ENCODE measurements at regions not wholly inside any gene's neighbourhood (a gene's known extent, or its start where the extent isn't known, plus 50 kb on each side); places are given as distances from the start of the nearest gene placed in this dataset.

GRCh38 chr9:86459191-86459590 is 105.0 kb upstream of the TUT7 start:
- Mint-ChIP-seq H3K9me3 (no peaks in the 10 kb centered on the region), H3K36me3 (ENCODE audit: low read depth) (no peaks in the 10 kb centered on the region), H3K4me1 (no peaks in the 10 kb centered on the region), H3K4me3 (no peak overlapping the region), H3K27ac (no peak overlapping the region), H3K27me3 (peaks cover 6% of the 10 kb centered on the region)
- ChIA-PET POLR2A (no interaction called here), CTCF (no interaction called here)
- no peak for DNase-seq

- Mint-ChIP-seq H3K36me3 (ENCODE audit: low read depth) (no peaks in the 10 kb centered on the region), H3K4me3 (no peak overlapping the region), H3K9me3 (no peaks in the 10 kb centered on the region), H3K27me3 (peaks cover 4% of the 10 kb centered on the region), H3K27ac (no peak overlapping the region), H3K4me1 (no peaks in the 10 kb centered on the region)
- ChIA-PET POLR2A (no interaction called here), CTCF (no interaction called here)
- DNase-seq: no peak
These were observed 104.1 kb upstream of the TUT7 start for GRCh38 chr9:86458191-86458855.

GRCh38 chr9:86456416-86456815 is 102.2 kb upstream of the TUT7 start:
- no peaks in the 10 kb centered on the region for H3K4me1 Mint-ChIP-seq
- H3K9me3 Mint-ChIP-seq: no peaks in the 10 kb centered on the region
- H3K4me3 Mint-ChIP-seq: no peak overlapping the region
- no peaks in the 10 kb centered on the region for H3K36me3 Mint-ChIP-seq (ENCODE audit: low read depth)
- no peak for DNase-seq
- CTCF ChIA-PET: no interaction called here
- no peak overlapping the region for H3K27ac Mint-ChIP-seq
- peaks cover 4% of the 10 kb centered on the region for H3K27me3 Mint-ChIP-seq
- POLR2A ChIA-PET: no interaction called here

GRCh38 chr9:86454701-86455615 is 100.7 kb upstream of the TUT7 start:
- no peaks in the 10 kb centered on the region for H3K4me1 Mint-ChIP-seq
- H3K9me3 Mint-ChIP-seq: no peaks in the 10 kb centered on the region
- DNase-seq: no peak
- CTCF ChIA-PET: no interaction called here
- peaks cover 4% of the 10 kb centered on the region for H3K27me3 Mint-ChIP-seq
- no peaks in the 10 kb centered on the region for H3K36me3 Mint-ChIP-seq (ENCODE audit: low read depth)
- POLR2A ChIA-PET: no interaction called here
- no peak overlapping the region for H3K27ac Mint-ChIP-seq
- H3K4me3 Mint-ChIP-seq: no peak overlapping the region

- H3K9me3 Mint-ChIP-seq: no peaks in the 10 kb centered on the region
- POLR2A ChIA-PET: interaction anchor here (0.6 kb wide), 1 partner anchor 634 kb away, joined by 3 read pairs; no protein-coding TSS in a partner anchor
- H3K4me3 Mint-ChIP-seq: no peak overlapping the region
- H3K27ac Mint-ChIP-seq: no peak overlapping the region
- no peak for DNase-seq
- no peaks in the 10 kb centered on the region for H3K4me1 Mint-ChIP-seq
- H3K36me3 Mint-ChIP-seq (ENCODE audit: low read depth): no peaks in the 10 kb centered on the region
- CTCF ChIA-PET: interaction anchor here (1.2 kb wide), 1 partner anchor 38 kb away, joined by 3 read pairs; no protein-coding TSS in a partner anchor
- H3K27me3 Mint-ChIP-seq: peaks cover 2% of the 10 kb centered on the region
These were observed 98.1 kb upstream of the TUT7 start for GRCh38 chr9:86452201-86452828.

- ChIA-PET CTCF (no interaction called here), POLR2A (no interaction called here)
- Mint-ChIP-seq H3K9me3 (no peaks in the 10 kb centered on the region), H3K27me3 (peaks cover 4% of the 10 kb centered on the region), H3K36me3 (ENCODE audit: low read depth) (no peaks in the 10 kb centered on the region), H3K4me1 (no peaks in the 10 kb centered on the region), H3K27ac (no peak overlapping the region), H3K4me3 (no peak overlapping the region)
- no peak for DNase-seq
These were observed 95.0 kb upstream of the TUT7 start for GRCh38 chr9:86449246-86449645.

GRCh38 chr9:86445671-86446070 is 91.5 kb upstream of the TUT7 start:
- Mint-ChIP-seq H3K4me3 (no peak overlapping the region), H3K36me3 (ENCODE audit: low read depth) (no peaks in the 10 kb centered on the region), H3K27me3 (peaks cover 8% of the 10 kb centered on the region), H3K9me3 (no peaks in the 10 kb centered on the region), H3K4me1 (no peaks in the 10 kb centered on the region), H3K27ac (no peak overlapping the region)
- ChIA-PET POLR2A (interaction anchor here (0.5 kb wide), 1 partner anchor 169 kb away, joined by 3 read pairs; no protein-coding TSS in a partner anchor), CTCF (no interaction called here)
- no peak for DNase-seq

GRCh38 chr9:86443992-86444391 is 89.8 kb upstream of the TUT7 start:
- Mint-ChIP-seq H3K27ac (no peak overlapping the region), H3K36me3 (ENCODE audit: low read depth) (no peaks in the 10 kb centered on the region), H3K4me1 (no peaks in the 10 kb centered on the region), H3K27me3 (peaks cover 9% of the 10 kb centered on the region), H3K4me3 (no peak overlapping the region), H3K9me3 (no peaks in the 10 kb centered on the region)
- CTCF ChIA-PET: no interaction called here
- DNase-seq: no peak
- POLR2A ChIA-PET: no interaction called here

- H3K27me3 Mint-ChIP-seq: peaks cover 18% of the 10 kb centered on the region
- no peak for DNase-seq
- no peak overlapping the region for H3K4me3 Mint-ChIP-seq
- POLR2A ChIA-PET: no interaction called here
- H3K27ac Mint-ChIP-seq: no peak overlapping the region
- no peaks in the 10 kb centered on the region for H3K4me1 Mint-ChIP-seq
- CTCF ChIA-PET: interaction anchor here (0.8 to 1.8 kb wide), 11 partner anchors 12 to 891 kb away, joined by 3 to 7 read pairs (median 3); no protein-coding TSS in a partner anchor
- H3K36me3 Mint-ChIP-seq (ENCODE audit: low read depth): no peaks in the 10 kb centered on the region
- no peaks in the 10 kb centered on the region for H3K9me3 Mint-ChIP-seq
These were observed 80.0 kb upstream of the TUT7 start for GRCh38 chr9:86434039-86434726.

- no peak for DNase-seq
- H3K27me3 Mint-ChIP-seq: peaks cover 2% of the 10 kb centered on the region
- POLR2A ChIA-PET: no interaction called here
- no peak overlapping the region for H3K27ac Mint-ChIP-seq
- H3K4me1 Mint-ChIP-seq: no peaks in the 10 kb centered on the region
- no peaks in the 10 kb centered on the region for H3K9me3 Mint-ChIP-seq
- H3K36me3 Mint-ChIP-seq (ENCODE audit: low read depth): no peaks in the 10 kb centered on the region
- H3K4me3 Mint-ChIP-seq: no peak overlapping the region
- CTCF ChIA-PET: no interaction called here
These were observed 70.2 kb upstream of the TUT7 start for GRCh38 chr9:86424251-86424891.

- Mint-ChIP-seq H3K4me1 (no peaks in the 10 kb centered on the region), H3K9me3 (no peaks in the 10 kb centered on the region), H3K27ac (no peak overlapping the region), H3K4me3 (no peak overlapping the region), H3K36me3 (ENCODE audit: low read depth) (no peaks in the 10 kb centered on the region), H3K27me3 (peaks cover 9% of the 10 kb centered on the region)
- no peak for DNase-seq
- ChIA-PET CTCF (interaction anchor here (0.5 to 2.8 kb wide), 7 partner anchors 9 to 911 kb away, joined by 3 to 13 read pairs (median 3); no protein-coding TSS in a partner anchor), POLR2A (interaction anchor here (0.6 kb wide), 1 partner anchor 9 kb away, joined by 3 read pairs; no protein-coding TSS in a partner anchor)
These were observed 60.0 kb upstream of the TUT7 start for GRCh38 chr9:86413971-86414880.

GRCh38 chr9:86410281-86410680 is 56.1 kb upstream of the TUT7 start:
- CTCF ChIA-PET: no interaction called here
- Mint-ChIP-seq H3K36me3 (ENCODE audit: low read depth) (no peaks in the 10 kb centered on the region), H3K4me3 (no peak overlapping the region), H3K9me3 (no peaks in the 10 kb centered on the region), H3K4me1 (peaks cover 3% of the 10 kb centered on the region), H3K27ac (no peak overlapping the region), H3K27me3 (peaks cover 5% of the 10 kb centered on the region)
- no peak for DNase-seq
- POLR2A ChIA-PET: no interaction called here
